ENCODE measurements at regions not wholly inside any gene's neighbourhood (a gene's known extent, or its start where the extent isn't known, plus 50 kb on each side); places are given as distances from the start of the nearest gene placed in this dataset.

- Histone ChIP-seq H3K18ac (ENCODE audit: insufficient read length, low read depth, low read length) (no peak overlapping the region), H4K5ac (ENCODE audit: insufficient read length, low read depth, low read length) (no peak overlapping the region), H3K27me3 (ENCODE audit: insufficient read depth, low read length) (peaks cover 47% of the 10 kb centered on the region), H3K14ac (ENCODE audit: insufficient read depth, low read length) (no peak overlapping the region), H2BK15ac (ENCODE audit: low read depth, low read length) (no peak overlapping the region), H3K4me2 (ENCODE audit: insufficient read depth, insufficient read length, low read length) (no peak overlapping the region), H2AK5ac (ENCODE audit: insufficient read length, low read length) (no peak overlapping the region), H3K56ac (ENCODE audit: insufficient read length, low read depth, low read length) (no peak overlapping the region), H4K91ac (ENCODE audit: insufficient read length, low read depth, low read length) (no peak overlapping the region), H3K79me1 (ENCODE audit: insufficient read depth, low read depth, low read length, poor library complexity, severe bottlenecking) (no peaks in the 10 kb centered on the region), H3K4me1 (ENCODE audit: insufficient read depth, low read length) (peaks cover 16% of the 10 kb centered on the region; the same call in 1 of the 2 replicates), H4K20me1 (ENCODE audit: control insufficient read depth, insufficient read depth, insufficient read length) (no peaks in the 10 kb centered on the region), H3K79me2 (ENCODE audit: insufficient read depth, low read length) (no peaks in the 10 kb centered on the region), H3T11ph (ENCODE audit: low read length) (no peak overlapping the region), H2AFZ (ENCODE audit: low read length) (no peak overlapping the region), H2BK20ac (ENCODE audit: low read depth, low read length, poor library complexity, severe bottlenecking) (no peak overlapping the region), H2BK5ac (ENCODE audit: insufficient read length, low read length) (no peak overlapping the region), H3K9me3 (ENCODE audit: control insufficient read depth, low read depth, low read length) (no peaks in the 10 kb centered on the region), H3K27ac (ENCODE audit: insufficient read length, low read depth, low read length) (no peak overlapping the region), H4K8ac (replicated peaks; ENCODE audit: insufficient read length, low read depth, low read length) (no peak overlapping the region), H3K23ac (ENCODE audit: insufficient read length, low read depth, low read length) (no peak overlapping the region), H3K9ac (ENCODE audit: extremely low read depth, insufficient read length, low read length) (no peak overlapping the region), H2BK120ac (ENCODE audit: low read depth, low read length, poor library complexity, severe bottlenecking) (no peak overlapping the region), H2BK12ac (ENCODE audit: insufficient read length, low read depth, low read length) (no peak overlapping the region), H3K23me2 (ENCODE audit: insufficient read length, low read depth, low read length, poor library complexity, severe bottlenecking) (no peaks in the 10 kb centered on the region), H3K4ac (ENCODE audit: low read depth, low read length) (no peak overlapping the region)
- peaks cover 0 to 5% of the 10 kb centered on the region in 2 experiments; a peak in 3 of 5 replicates for H3K9me3 Mint-ChIP-seq
- TF ChIP-seq, protein P1, sequence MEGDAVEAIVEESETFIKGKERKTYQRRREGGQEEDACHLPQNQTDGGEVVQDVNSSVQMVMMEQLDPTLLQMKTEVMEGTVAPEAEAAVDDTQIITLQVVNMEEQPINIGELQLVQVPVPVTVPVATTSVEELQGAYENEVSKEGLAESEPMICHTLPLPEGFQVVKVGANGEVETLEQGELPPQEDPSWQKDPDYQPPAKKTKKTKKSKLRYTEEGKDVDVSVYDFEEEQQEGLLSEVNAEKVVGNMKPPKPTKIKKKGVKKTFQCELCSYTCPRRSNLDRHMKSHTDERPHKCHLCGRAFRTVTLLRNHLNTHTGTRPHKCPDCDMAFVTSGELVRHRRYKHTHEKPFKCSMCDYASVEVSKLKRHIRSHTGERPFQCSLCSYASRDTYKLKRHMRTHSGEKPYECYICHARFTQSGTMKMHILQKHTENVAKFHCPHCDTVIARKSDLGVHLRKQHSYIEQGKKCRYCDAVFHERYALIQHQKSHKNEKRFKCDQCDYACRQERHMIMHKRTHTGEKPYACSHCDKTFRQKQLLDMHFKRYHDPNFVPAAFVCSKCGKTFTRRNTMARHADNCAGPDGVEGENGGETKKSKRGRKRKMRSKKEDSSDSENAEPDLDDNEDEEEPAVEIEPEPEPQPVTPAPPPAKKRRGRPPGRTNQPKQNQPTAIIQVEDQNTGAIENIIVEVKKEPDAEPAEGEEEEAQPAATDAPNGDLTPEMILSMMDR (conservative IDR thresholded peaks at IDR 0.05): no peak
- H3K27me3 Mint-ChIP-seq (ENCODE audit: low read depth): peaks cover 52% of the 10 kb centered on the region
- peaks cover 0 to 4% (median 0%) of the 10 kb centered on the region in 3 experiments; a peak in 3 of 7 replicates for H3K36me3 Mint-ChIP-seq (ENCODE audit: insufficient read depth in 1 of 3, low read depth in 3 of 3)
- peaks cover 87 to 92% of the 10 kb centered on the region in 2 experiments for H3K4me1 Mint-ChIP-seq
- no peak for DNase-seq
- no peak overlapping the region; a peak in 1 of 5 replicates for H3K4me3 Mint-ChIP-seq
- no peak overlapping the region; a peak in 1 of 7 replicates for H3K27ac Mint-ChIP-seq
- no CpG with 5 or more reads among the region's 2 CpGs for WGBS (ENCODE audit: extremely low coverage, insufficient read length, low lambda C conversion rate)
These were observed 86.0 kb upstream of the OTX2 start for GRCh38 chr14:56896231-56896630.

Measured in H9 (cell line).